HG03060 (cell line): ENCODE measurements at regions not wholly inside any gene's neighbourhood (a gene's known extent, or its start where the extent isn't known, plus 50 kb on each side); places are given as distances from the start of the nearest gene placed in this dataset.

ENCODE experiments used
- ATAC-seq: cut with Tn5 transposase; IDR thresholded peaks from one replicate; pipeline ENCODE4 v1.9.1; 2021; ENCODE audit warnings: low read depth, moderate number of reproducible peaks; ENCODE audit not compliant: unreplicated experiment

GRCh38 chr2:21590026-21590690 lies 466.4 kb downstream of the TDRD15 start:
- no peak for ATAC-seq

GRCh38 chr2:21591926-21592325 lies 468.2 kb downstream of the TDRD15 start:
- ATAC-seq, result no peak

- no peak for ATAC-seq
Observed at GRCh38 chr2:21599417-21599816, 475.6 kb downstream of the TDRD15 start.

DNA sequence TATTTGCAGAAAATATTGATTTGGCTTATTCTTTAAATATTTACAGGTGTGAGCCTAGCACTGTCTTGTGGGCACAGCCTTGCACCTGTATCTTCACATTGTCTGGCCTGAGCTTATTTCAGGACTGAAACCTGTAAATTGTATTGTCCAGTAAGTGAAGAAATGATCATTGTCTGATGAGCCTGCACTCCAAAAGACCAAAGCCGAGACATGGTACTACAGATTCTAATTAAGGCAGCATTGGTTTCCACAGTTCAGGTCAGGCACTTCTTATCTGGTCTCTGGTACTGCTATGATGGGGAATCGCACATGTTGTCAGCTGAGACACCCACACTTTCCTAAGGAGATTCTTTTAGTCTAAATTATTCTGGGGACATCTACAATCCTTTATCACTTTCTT lies 479.0 kb downstream of the TDRD15 start:
- no peak for ATAC-seq

- ATAC-seq, result no peak
Observed at GRCh38 chr2:21607572-21607971, 483.8 kb downstream of the TDRD15 start.

GRCh38 chr2:21610304-21610703 lies 486.5 kb downstream of the TDRD15 start:
- ATAC-seq, result no peak

DNA sequence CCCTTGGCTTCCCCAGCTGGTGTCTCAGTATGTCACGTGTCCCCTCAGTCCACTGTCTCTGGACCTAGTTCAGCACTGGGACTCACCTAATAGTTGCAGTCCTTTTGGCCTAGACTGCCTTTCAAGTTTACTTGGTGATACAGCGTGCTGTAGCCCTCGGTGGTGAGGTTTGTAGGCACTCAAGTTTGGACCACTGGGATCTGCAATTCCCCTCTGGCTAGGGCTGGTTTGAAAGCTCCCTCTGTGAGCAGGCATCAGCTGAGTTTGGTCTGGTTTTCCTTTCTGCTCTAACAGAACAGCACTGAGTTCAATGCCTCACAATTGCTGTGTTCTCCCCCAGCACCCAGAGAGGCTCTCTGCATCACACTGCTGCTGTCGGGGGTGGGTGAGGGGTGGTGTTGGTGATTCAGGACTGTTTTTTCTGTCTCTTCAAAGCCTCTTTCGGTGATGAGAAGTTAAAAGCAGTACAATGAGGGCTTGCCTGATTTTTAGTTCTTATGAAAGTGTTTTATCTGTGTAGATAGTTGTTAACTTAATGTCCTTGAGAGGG lies 494.2 kb downstream of the TDRD15 start:
- no peak for ATAC-seq

- no peak for ATAC-seq
Observed at GRCh38 chr2:21620771-21621170, 497.0 kb downstream of the TDRD15 start.

DNA sequence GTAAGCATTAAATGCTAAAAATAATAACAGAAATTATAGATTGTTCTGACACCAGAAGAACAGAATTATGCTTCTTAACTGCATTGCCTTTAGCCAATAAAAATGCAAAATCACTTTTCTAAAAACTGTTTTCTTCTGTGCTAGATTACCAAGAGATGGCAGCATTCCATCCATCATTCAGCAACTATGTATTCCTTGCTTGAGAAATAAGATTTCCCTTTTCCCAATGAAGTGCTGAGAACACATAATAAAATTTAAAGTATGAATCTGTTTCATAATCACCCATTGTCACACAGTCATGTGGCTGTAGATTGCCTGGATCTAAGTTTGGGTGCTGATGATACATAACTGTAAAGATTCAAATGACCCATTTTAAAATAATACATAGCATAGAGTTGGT lies 504.2 kb downstream of the TDRD15 start:
- no peak for ATAC-seq

- no peak for ATAC-seq
Observed at GRCh38 chr2:21633015-21633414, 509.2 kb downstream of the TDRD15 start.

- ATAC-seq, result no peak
Observed at GRCh38 chr2:21633466-21633865, 509.7 kb downstream of the TDRD15 start.

- ATAC-seq, result no peak
Observed at GRCh38 chr2:21633911-21634310, 510.1 kb downstream of the TDRD15 start.

DNA sequence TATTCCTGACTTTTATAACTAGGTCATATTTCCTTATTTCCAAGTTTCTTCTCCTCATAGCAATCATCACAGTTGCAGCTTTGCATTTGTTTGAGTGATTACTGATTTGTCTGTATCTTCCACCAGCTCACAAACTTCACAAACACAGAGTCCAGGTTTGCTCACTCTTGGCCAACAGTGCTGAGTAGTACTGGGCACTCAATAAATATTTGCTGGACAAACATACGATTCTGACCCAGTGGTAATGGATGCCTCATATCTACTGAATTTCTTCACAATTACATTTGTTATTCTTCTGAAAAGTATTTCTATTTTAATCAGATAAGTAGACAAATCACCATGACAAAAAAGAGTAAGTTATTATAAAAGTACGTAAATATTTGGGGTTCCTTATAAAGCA lies 516.3 kb downstream of the TDRD15 start:
- ATAC-seq, result no peak

GRCh38 chr2:21642647-21643046 lies 518.9 kb downstream of the TDRD15 start:
- ATAC-seq, result no peak

DNA sequence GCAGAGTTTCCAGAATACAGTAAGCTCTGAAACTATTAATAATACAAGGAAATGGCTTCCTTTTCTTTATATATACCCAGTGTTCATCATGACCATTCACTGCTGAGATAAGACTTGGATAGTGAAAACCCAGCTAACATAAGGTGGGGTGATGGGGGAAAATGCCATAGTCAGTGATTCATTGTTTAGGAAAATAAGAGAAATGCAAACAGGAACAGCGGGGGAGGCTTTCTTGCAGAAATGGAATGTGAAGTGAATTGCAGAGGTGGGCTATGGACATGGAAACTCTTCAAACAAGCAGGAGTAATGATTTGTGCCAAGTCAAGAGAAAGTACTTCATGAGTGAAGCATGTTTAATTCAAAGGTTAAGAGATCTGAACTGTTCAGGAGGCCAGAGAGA lies 519.4 kb downstream of the TDRD15 start:
- no peak for ATAC-seq

DNA sequence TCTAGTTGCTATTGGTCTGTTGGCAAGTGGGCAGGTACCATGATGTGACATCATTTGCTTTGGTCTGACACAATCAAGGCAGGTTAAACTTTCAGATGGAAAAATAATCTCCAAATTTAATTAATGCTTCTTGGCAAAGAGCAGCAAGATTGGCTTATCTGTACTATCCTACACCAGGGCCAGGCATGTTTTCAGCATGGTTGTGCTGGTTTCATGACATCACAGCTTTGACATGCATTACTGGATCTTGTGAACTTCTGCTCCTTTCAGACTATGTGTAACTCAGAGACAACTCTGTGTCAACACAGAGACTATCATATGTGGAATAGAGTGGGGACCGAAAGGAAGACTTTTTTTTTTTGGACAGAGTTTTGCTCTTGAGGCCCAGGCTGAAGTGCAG lies 520.5 kb downstream of the TDRD15 start:
- no peak for ATAC-seq

DNA sequence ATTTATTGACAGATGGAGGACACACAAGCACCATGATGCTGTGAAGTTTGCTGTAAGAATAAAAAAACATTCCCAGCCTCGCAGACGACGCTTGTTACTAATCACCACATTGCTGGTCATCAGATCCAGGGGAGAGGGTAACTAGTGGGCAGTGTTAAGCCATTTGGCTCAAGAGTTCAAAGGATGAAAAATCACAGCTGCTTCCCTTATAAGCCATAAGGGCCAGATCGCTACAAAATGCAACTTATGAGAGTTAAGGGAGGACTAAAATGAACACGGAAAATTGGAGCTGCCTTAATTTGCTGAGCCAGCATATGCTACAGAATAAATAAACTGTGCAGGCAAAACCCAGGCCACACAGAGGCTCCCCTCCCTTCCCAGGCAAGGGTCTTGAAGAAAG lies 522.6 kb downstream of the TDRD15 start:
- ATAC-seq, result no peak

DNA sequence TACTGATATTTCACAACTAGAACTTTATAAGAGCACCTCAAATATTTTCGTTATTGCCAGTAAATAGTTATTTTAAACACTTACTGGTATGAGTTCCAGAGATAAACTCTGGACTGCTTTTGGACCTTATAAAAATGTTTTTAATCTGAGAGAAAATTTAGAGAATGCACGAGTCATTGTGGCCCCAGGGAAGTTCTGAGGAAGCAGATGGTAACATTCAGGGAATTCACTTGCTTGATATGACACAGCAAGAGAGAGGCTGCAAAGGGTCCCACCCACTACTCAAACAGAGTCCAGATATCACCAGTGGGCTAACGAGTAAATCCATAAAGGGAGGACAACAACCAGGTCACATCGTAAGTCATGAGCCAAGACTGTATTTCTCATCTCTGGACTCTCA lies 526.8 kb downstream of the TDRD15 start:
- ATAC-seq, result no peak

DNA sequence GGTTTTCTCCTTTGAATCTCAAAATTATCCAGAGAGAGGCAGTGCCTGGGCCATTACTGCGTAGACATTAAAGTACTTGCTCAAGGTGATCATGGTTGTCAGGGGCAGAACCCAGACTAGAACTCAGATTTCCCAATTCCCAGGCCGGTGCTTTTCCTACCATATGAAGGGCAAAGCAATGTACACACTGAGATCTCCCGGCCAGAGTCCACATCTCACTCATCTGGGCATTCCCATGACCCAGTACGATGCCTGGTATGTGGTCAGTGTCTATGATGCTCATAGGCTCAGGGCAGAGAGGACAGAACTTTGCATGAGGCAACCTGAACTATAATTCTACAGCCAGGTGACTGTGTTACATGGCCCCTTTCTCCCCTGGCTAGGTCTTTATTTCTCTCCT lies 531.4 kb downstream of the TDRD15 start:
- no peak for ATAC-seq

DNA sequence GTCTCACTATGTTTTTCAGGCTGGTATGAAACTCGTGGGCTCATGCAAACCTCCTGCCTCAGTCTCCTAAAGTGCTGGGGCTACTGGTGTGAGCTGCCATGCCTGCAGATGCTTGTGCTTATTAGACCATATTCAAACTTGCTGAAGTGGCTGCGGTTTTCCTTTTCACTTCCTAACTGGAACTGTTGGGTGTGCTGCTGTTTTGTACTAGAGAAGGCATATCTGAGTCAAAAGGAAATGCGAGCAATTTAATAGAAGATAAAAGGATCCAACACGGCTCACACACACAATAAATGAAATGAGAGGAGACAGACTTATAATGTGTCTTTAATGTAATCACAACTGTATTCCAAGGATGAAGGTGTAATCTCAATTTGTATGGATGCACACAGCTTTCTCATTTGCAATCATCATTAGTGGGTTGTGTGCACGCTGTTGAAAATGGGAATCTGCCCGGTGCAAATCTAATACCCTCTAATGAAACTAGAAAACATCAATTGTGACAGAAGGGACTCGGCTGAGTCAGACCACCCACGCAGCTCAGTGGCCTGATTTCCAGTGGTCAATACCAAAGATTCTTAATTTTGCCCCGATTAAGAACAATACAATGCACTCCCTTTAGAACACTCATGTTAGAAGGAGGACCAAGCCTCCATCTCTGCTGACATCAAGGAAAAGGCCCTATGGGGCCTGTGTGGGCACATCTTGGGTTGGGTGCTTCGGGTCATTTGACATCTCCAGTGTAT lies 532.7 kb downstream of the TDRD15 start:
- ATAC-seq, result no peak

DNA sequence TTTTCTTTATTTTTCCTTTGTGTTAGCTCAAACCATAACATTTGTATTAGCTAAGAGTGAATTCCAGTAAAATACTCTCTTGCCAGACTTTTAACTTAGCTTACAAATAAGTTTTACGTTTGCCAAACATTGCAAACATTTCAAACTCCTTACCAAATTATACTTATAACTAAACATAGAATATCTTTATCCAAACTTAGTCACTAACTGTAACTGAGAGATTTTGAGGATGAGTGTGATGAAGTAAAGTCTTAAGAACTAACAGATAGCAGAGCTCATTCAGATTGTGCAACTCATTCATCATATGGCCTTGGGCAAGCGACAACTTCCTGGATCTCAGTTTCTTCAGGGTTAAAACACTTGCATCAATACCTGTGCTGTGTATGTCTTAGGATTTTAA lies 533.7 kb downstream of the TDRD15 start:
- ATAC-seq, result no peak

- no peak for ATAC-seq
Observed at GRCh38 chr2:21658269-21658668, 534.5 kb downstream of the TDRD15 start.
